H1 (cell line): ENCODE measurements at regions not wholly inside any gene's neighbourhood (a gene's known extent, or its start where the extent isn't known, plus 50 kb on each side); places are given as distances from the start of the nearest gene placed in this dataset.

Source experiments
- CTCF ChIA-PET: fragments of 300-600 bp; sonication (Branson Sonifier 250); formaldehyde crosslinking; loops from one replicate; lab custom pipeline; 2021; ENCODE audit not compliant: partially characterized antibody; lab: Charles Lee
- POLR2A ChIA-PET: fragments of 300-600 bp; sonication (Branson Sonifier 250); formaldehyde crosslinking; loops from one replicate; lab custom pipeline; 2021; ENCODE audit warnings: inconsistent platforms; ENCODE audit not compliant: partially characterized antibody; lab: Charles Lee
- DNase-seq, 2 experiments: peaks; one replicate each; pipeline versions ENCODE4 v3.0.0 to v3.0.0-alpha.2; 2010 to 2022; ENCODE audit warnings: low spot score in 2 of 2, low read depth in 1 of 2, mixed read lengths in 1 of 2
- FAIRE-seq: peaks from 2 replicates; lab custom pipeline; 2011; peaks lifted over from hg19 to GRCh38; lab: Jason Lieb, UNC
- H2AFZ ChIP-seq: 2 replicates; pipeline ENCODE4 v1.8.1; 2012; ENCODE audit warnings: low read length, inconsistent platforms
- H2AK5ac ChIP-seq: 2 replicates; pipeline ENCODE4 v1.6.1; 2013; ENCODE audit warnings: low read depth, low read length
- H2BK120ac ChIP-seq: replicated peaks from 2 replicates; pipeline ENCODE3; 2013; ENCODE audit warnings: low read depth, low read length, inconsistent platforms
- H2BK12ac ChIP-seq: 2 replicates; pipeline ENCODE4 v1.6.1; 2013; ENCODE audit warnings: low read depth, low read length
- H2BK15ac ChIP-seq: 2 replicates; pipeline ENCODE4 v1.6.1; 2013; ENCODE audit warnings: low read length
- H2BK20ac ChIP-seq: 2 replicates; pipeline ENCODE4 v1.6.1; 2013; ENCODE audit warnings: low read length
- H2BK5ac ChIP-seq: 2 replicates; pipeline ENCODE4 v1.6.1; 2013; ENCODE audit warnings: low read depth, low read length
- H3K14ac ChIP-seq: 2 replicates; pipeline ENCODE4 v1.6.1; 2013; ENCODE audit warnings: inconsistent platforms; ENCODE audit not compliant: insufficient read length
- H3K18ac ChIP-seq: 2 replicates; pipeline ENCODE4 v1.6.1; 2013; ENCODE audit warnings: low read length; ENCODE audit errors: extremely low read depth
- H3K23ac ChIP-seq: 2 replicates; pipeline ENCODE4 v1.6.1; 2013; ENCODE audit warnings: inconsistent platforms; ENCODE audit not compliant: insufficient read length
- H3K23me2 ChIP-seq: 2 replicates; pipeline ENCODE4 v1.6.1; 2013; ENCODE audit warnings: low read depth, low read length
- H3K27ac ChIP-seq: 2 replicates; pipeline ENCODE4 v1.6.1; 2011; ENCODE audit warnings: low read depth, low read length, inconsistent platforms
- H3K27me3 ChIP-seq, 4 experiments: replicated peaks in 1 of 4; 1 replicate in 1 of 4; 2 replicates in 3 of 4; pipeline versions ENCODE4 v1.6.1 to v1.8.1; 2011 to 2013; ENCODE audit warnings: low read length in 3 of 4, mild to moderate bottlenecking in 3 of 4, inconsistent platforms in 2 of 4, mixed read lengths in 2 of 4, moderate library complexity in 1 of 4; ENCODE audit not compliant: control insufficient read depth in 3 of 4, insufficient read depth in 3 of 4; ENCODE audit errors: extremely low read depth in 1 of 4
- H3K36me3 ChIP-seq, 4 experiments: 2 replicates each; pipeline versions ENCODE4 v1.6.1 to v1.8.1; 2011 to 2013; ENCODE audit warnings: mild to moderate bottlenecking in 4 of 4, low read length in 3 of 4, moderate library complexity in 2 of 4, control low read depth in 1 of 4, inconsistent platforms in 1 of 4; ENCODE audit not compliant: insufficient read depth in 4 of 4, control insufficient read depth in 2 of 4
- H3K4ac ChIP-seq: replicated peaks from 2 replicates; pipeline ENCODE3; 2013; ENCODE audit warnings: low read length, low read depth, mixed read lengths, inconsistent platforms; ENCODE audit not compliant: insufficient read length
- H3K4me1 ChIP-seq, 4 experiments: replicated peaks in 1 of 4; 1 replicate in 1 of 4; 2 replicates in 3 of 4; pipeline versions ENCODE4 v1.6.1 to v1.8.1; 2011 to 2013; ENCODE audit warnings: low read length in 3 of 4, inconsistent platforms in 2 of 4, mixed read lengths in 1 of 4; ENCODE audit not compliant: insufficient read depth in 4 of 4, control insufficient read depth in 3 of 4
- H3K4me2 ChIP-seq, 2 experiments: 2 replicates each; pipeline versions ENCODE4 v1.6.1 to v1.8.1; 2011 to 2013; ENCODE audit warnings: low read depth in 2 of 2, low read length in 2 of 2, control low read depth in 1 of 2, inconsistent platforms in 1 of 2, mild to moderate bottlenecking in 1 of 2; ENCODE audit not compliant: insufficient read depth in 1 of 2
- H3K4me3 ChIP-seq, 4 experiments: fragments of 200-600, 300-600 bp in 1 of 4; sonication (generic), shearing (Covaris generic), sonication (Bioruptor Twin) in 1 of 4; 2 replicates each; pipeline versions ENCODE4 v1.5.1 to v1.8.1; 2011 to 2016; ENCODE audit warnings: low read length in 4 of 4, low read depth in 3 of 4, control low read depth in 2 of 4, inconsistent platforms in 2 of 4, mild to moderate bottlenecking in 2 of 4, mixed read lengths in 1 of 4, moderate library complexity in 1 of 4; ENCODE audit not compliant: insufficient read depth in 2 of 4; ENCODE audit errors: extremely low read depth in 1 of 4
- H3K56ac ChIP-seq: replicated peaks from 2 replicates; pipeline ENCODE3; 2013; ENCODE audit warnings: low read depth, mild to moderate bottlenecking, mixed read lengths, low read length, inconsistent platforms; ENCODE audit not compliant: insufficient read length
- H3K79me1 ChIP-seq: 2 replicates; pipeline ENCODE4 v1.6.1; 2013; ENCODE audit warnings: low read depth, low read length, control low read depth
- H3K79me2 ChIP-seq, 2 experiments: 2 replicates each; pipeline versions ENCODE4 v1.6.1 to v1.8.1; 2012 to 2013; ENCODE audit warnings: low read length in 2 of 2, mild to moderate bottlenecking in 2 of 2, inconsistent platforms in 1 of 2; ENCODE audit not compliant: insufficient read depth in 2 of 2, control insufficient read depth in 1 of 2
- H3K9ac ChIP-seq, 4 experiments: replicated peaks in 1 of 4; 1 replicate in 1 of 4; 2 replicates in 3 of 4; pipeline versions ENCODE4 v1.6.1 to v1.8.1; 2011 to 2013; ENCODE audit warnings: low read depth in 3 of 4, low read length in 3 of 4, control low read depth in 2 of 4, mild to moderate bottlenecking in 2 of 4, moderate library complexity in 2 of 4, inconsistent platforms in 1 of 4; ENCODE audit errors: extremely low read depth in 1 of 4
- H3K9me3 ChIP-seq, 2 experiments: 2 replicates each; pipeline versions ENCODE4 v1.6.1 to v1.8.1; 2012 to 2013; ENCODE audit warnings: mild to moderate bottlenecking in 2 of 2, moderate library complexity in 2 of 2, control low read depth in 1 of 2, inconsistent platforms in 1 of 2, low read depth in 1 of 2, low read length in 1 of 2, mixed read lengths in 1 of 2; ENCODE audit not compliant: insufficient read depth in 2 of 2
- H4K20me1 ChIP-seq, 2 experiments: replicated peaks in 1 of 2; 2 replicates each; pipeline versions ENCODE3 to v1.8.1; 2011 to 2013; ENCODE audit warnings: inconsistent platforms in 2 of 2, low read length in 2 of 2, mild to moderate bottlenecking in 1 of 2; ENCODE audit not compliant: insufficient read depth in 2 of 2, control insufficient read depth in 1 of 2
- H4K5ac ChIP-seq: 2 replicates; pipeline ENCODE4 v1.6.1; 2013; ENCODE audit warnings: low read length, low read depth, mixed read lengths, inconsistent platforms; ENCODE audit not compliant: insufficient read length
- H4K8ac ChIP-seq: 2 replicates; pipeline ENCODE4 v1.8.0; 2013; ENCODE audit warnings: mild to moderate bottlenecking, moderate library complexity, low read length, inconsistent platforms; ENCODE audit not compliant: insufficient read depth; ENCODE audit errors: extremely low read depth
- H4K91ac ChIP-seq: replicated peaks from 2 replicates; pipeline ENCODE3; 2013; ENCODE audit warnings: low read length, mixed read lengths, inconsistent platforms; ENCODE audit not compliant: insufficient read length
- ATF3 ChIP-seq: IDR thresholded peaks from 2 replicates; pipeline ENCODE4 v1.6.1; 2011; ENCODE audit warnings: low read depth, mild to moderate bottlenecking, low read length; ENCODE audit not compliant: insufficient read depth
- BRCA1 ChIP-seq: IDR thresholded peaks from 2 replicates; pipeline ENCODE4 v1.6.1; 2012; ENCODE audit warnings: low read depth, low read length, improper control_type of control experiment
- CEBPB ChIP-seq: IDR thresholded peaks from 2 replicates; pipeline ENCODE4 v1.6.1; 2012; ENCODE audit warnings: low read depth, low read length
- EGR1 ChIP-seq: IDR thresholded peaks from 2 replicates; pipeline ENCODE4 v1.6.1; 2011; ENCODE audit warnings: low read depth, low read length, borderline replicate concordance
- EZH2 ChIP-seq: fragments of 200-600 bp; sonication (generic); IDR thresholded peaks from 2 replicates; pipeline ENCODE4 v1.7.1; 2012; ENCODE audit warnings: low read depth, mild to moderate bottlenecking, moderate library complexity, low read length, inconsistent platforms; ENCODE audit not compliant: severe bottlenecking
- MAX ChIP-seq: IDR thresholded peaks from 2 replicates; pipeline ENCODE4 v1.6.1; 2012; ENCODE audit warnings: inconsistent platforms
- RNF2 ChIP-seq: fragments of 200-900, 300-1000 bp; sonication (generic); IDR thresholded peaks from 2 replicates; pipeline ENCODE4 v1.7.1; 2016; ENCODE audit warnings: borderline replicate concordance, low read depth, mild to moderate bottlenecking, antibody characterized with exemption, low read length; ENCODE audit not compliant: poor library complexity, severe bottlenecking; ENCODE audit errors: missing control alignments
- RXRA ChIP-seq: IDR thresholded peaks from 2 replicates; pipeline ENCODE4 v1.6.1; 2011; ENCODE audit warnings: low read depth, mild to moderate bottlenecking, low read length, moderate library complexity; ENCODE audit not compliant: insufficient read depth
- SP1 ChIP-seq: IDR thresholded peaks from 2 replicates; pipeline ENCODE4 v1.6.1; 2011; ENCODE audit warnings: low read depth, low read length
- TBP ChIP-seq: IDR thresholded peaks from 2 replicates; pipeline ENCODE4 v1.6.1; 2011; ENCODE audit warnings: low read depth, low read length, improper control_type of control experiment
- ZNF274 ChIP-seq: IDR thresholded peaks from 2 replicates; pipeline ENCODE4 v1.7.0; 2012; ENCODE audit warnings: low read length, borderline replicate concordance; ENCODE audit errors: extremely low read depth
- WGBS, 2 experiments: shearing (Covaris generic) in 1 of 2; methylation state at CpG; one replicate each; pipeline versions ENCODE4 v1.1.6 to v1.1.7; 2013 to 2015; ENCODE audit warnings: low lambda C conversion rate in 2 of 2, mixed read lengths in 2 of 2, inconsistent platforms in 1 of 2, low coverage in 1 of 2, missing lambda C conversion rate in 1 of 2; ENCODE audit not compliant: insufficient replicate concordance in 2 of 2, insufficient coverage in 1 of 2, insufficient read length in 1 of 2; ENCODE audit errors: extremely low coverage in 1 of 2, missing lambda C conversion rate in 1 of 2; 5-methylcytosine and 5-hydroxymethylcytosine counted together

GRCh38 chr18:44342162-44342561 lies 338.5 kb upstream of the SETBP1 start:
- Histone ChIP-seq H2AFZ (no peak overlapping the region), H3K18ac (no peak overlapping the region)
- FAIRE-seq, result no peak

More at GRCh38 chr18:44342162-44342561, 338.5 kb upstream of the SETBP1 start:
- H4K8ac ChIP-seq, result no peak overlapping the region
- ChIA-PET CTCF (no interaction called here), POLR2A (no interaction called here)
- no peak overlapping the region for H3K56ac ChIP-seq
- no peaks in the 10 kb centered on the region for H3K4me1 ChIP-seq
- 77% methylated on average over 2 of the region's 2 CpGs; no CpG with 5 or more reads in 1 of the 2 experiments for WGBS, 2 experiments
- H3K4ac ChIP-seq, result no peak overlapping the region
- H2BK120ac ChIP-seq, result no peak overlapping the region
- H3K23ac ChIP-seq, result no peak overlapping the region
- H2BK15ac ChIP-seq, result no peak overlapping the region
- no peak overlapping the region for H4K5ac ChIP-seq
- H3K79me1 ChIP-seq, result no peaks in the 10 kb centered on the region
- no peak overlapping the region for H2BK5ac ChIP-seq
- no peak overlapping the region for H2BK20ac ChIP-seq
- H3K27ac ChIP-seq, result no peak overlapping the region
- no peaks in the 10 kb centered on the region for H3K79me2 ChIP-seq
- no peak overlapping the region for H3K9ac ChIP-seq
- no peak overlapping the region for H4K91ac ChIP-seq
- no peaks in the 10 kb centered on the region for H4K20me1 ChIP-seq
- H2AK5ac ChIP-seq, result no peak overlapping the region
- H3K27me3 ChIP-seq, result no peaks in the 10 kb centered on the region
- no peak overlapping the region for H2BK12ac ChIP-seq
- no peaks in the 10 kb centered on the region for H3K9me3 ChIP-seq
- TF ChIP-seq RXRA (no peak), EZH2 (no peak), CEBPB (no peak), EGR1 (no peak), SP1 (no peak), ZNF274 (no peak), TBP (no peak), BRCA1 (no peak), MAX (no peak), RNF2 (no peak), ATF3 (no peak)
- H3K36me3 ChIP-seq, result no peaks in the 10 kb centered on the region
- H3K23me2 ChIP-seq, result no peaks in the 10 kb centered on the region
- H3K4me3 ChIP-seq, result no peak overlapping the region
- DNase-seq, result no peak
- H3K4me2 ChIP-seq, result no peak overlapping the region
- H3K14ac ChIP-seq, result no peak overlapping the region
